ENCODE measurements at regions not wholly inside any gene's neighbourhood (a gene's known extent, or its start where the extent isn't known, plus 50 kb on each side); places are given as distances from the start of the nearest gene placed in this dataset.

DNA sequence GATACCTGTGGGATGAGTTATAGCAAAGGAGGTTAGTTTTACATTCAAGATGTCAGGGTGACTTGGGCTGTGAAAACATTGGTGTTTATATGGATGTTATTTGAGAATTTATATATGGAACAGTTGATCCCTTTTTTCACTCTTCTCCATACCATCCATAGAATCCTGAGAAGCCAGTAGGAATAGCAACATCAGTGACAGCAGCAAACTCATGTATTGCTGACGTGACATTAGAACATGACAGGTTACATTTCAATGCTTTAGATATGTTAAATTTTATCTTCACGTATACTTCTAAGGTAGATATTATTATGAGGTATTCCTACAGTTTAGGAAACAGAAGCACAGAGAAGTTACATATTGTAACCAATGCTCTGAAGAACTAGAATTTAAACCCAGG, 745.2 kb upstream of the GCFC2 start:
- Mint-ChIP-seq H3K27me3 (ENCODE audit: unreplicated experiment) (peaks cover 1% of the 10 kb centered on the region), H3K36me3 (ENCODE audit: unreplicated experiment) (no peaks in the 10 kb centered on the region), H3K4me1 (ENCODE audit: low read depth, unreplicated experiment) (no peaks in the 10 kb centered on the region), H3K9me3 (ENCODE audit: unreplicated experiment) (no peaks in the 10 kb centered on the region), H3K4me3 (ENCODE audit: unreplicated experiment) (no peak overlapping the region), H3K27ac (ENCODE audit: unreplicated experiment) (no peak overlapping the region)
- TF ChIP-seq, protein P1, sequence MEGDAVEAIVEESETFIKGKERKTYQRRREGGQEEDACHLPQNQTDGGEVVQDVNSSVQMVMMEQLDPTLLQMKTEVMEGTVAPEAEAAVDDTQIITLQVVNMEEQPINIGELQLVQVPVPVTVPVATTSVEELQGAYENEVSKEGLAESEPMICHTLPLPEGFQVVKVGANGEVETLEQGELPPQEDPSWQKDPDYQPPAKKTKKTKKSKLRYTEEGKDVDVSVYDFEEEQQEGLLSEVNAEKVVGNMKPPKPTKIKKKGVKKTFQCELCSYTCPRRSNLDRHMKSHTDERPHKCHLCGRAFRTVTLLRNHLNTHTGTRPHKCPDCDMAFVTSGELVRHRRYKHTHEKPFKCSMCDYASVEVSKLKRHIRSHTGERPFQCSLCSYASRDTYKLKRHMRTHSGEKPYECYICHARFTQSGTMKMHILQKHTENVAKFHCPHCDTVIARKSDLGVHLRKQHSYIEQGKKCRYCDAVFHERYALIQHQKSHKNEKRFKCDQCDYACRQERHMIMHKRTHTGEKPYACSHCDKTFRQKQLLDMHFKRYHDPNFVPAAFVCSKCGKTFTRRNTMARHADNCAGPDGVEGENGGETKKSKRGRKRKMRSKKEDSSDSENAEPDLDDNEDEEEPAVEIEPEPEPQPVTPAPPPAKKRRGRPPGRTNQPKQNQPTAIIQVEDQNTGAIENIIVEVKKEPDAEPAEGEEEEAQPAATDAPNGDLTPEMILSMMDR (IDR thresholded peaks at IDR 0.05; ENCODE audit: partially characterized antibody, unreplicated experiment): no peak
- no peak for DNase-seq

GRCh38 chr2:76450024-76450475, 739.3 kb upstream of the GCFC2 start:
- Mint-ChIP-seq H3K4me3 (ENCODE audit: unreplicated experiment) (no peak overlapping the region), H3K4me1 (ENCODE audit: low read depth, unreplicated experiment) (no peaks in the 10 kb centered on the region), H3K9me3 (ENCODE audit: unreplicated experiment) (no peaks in the 10 kb centered on the region), H3K27me3 (ENCODE audit: unreplicated experiment) (no peaks in the 10 kb centered on the region), H3K27ac (ENCODE audit: unreplicated experiment) (no peak overlapping the region), H3K36me3 (ENCODE audit: unreplicated experiment) (peaks cover 5% of the 10 kb centered on the region)
- DNase-seq: no peak
- TF ChIP-seq, protein P1 (IDR thresholded peaks at IDR 0.05; ENCODE audit: partially characterized antibody, unreplicated experiment): no peak

DNA sequence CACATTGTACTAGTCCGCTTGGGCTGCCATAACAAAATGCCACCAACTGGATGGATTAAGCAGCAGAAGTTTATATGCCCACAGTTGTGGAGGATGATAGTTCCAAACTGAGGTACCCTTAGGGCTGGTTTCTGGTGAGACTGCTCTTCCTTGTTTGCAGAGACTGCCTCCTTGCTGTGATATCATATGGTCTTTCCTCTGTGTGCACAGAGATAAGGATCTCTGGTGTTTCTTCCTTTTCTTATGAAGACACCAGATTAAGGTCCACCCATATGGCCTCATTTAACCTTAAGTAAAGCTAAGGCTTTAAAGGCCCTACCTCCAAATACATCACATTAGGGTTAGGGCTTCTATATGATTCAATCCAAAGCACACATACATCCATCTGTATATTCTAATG, 738.2 kb upstream of the GCFC2 start:
- Mint-ChIP-seq H3K4me3 (ENCODE audit: unreplicated experiment) (no peak overlapping the region), H3K27ac (ENCODE audit: unreplicated experiment) (no peak overlapping the region), H3K27me3 (ENCODE audit: unreplicated experiment) (no peaks in the 10 kb centered on the region), H3K36me3 (ENCODE audit: unreplicated experiment) (peaks cover 7% of the 10 kb centered on the region), H3K4me1 (ENCODE audit: low read depth, unreplicated experiment) (no peaks in the 10 kb centered on the region), H3K9me3 (ENCODE audit: unreplicated experiment) (no peaks in the 10 kb centered on the region)
- DNase-seq: no peak
- TF ChIP-seq, protein P1 (IDR thresholded peaks at IDR 0.05; ENCODE audit: partially characterized antibody, unreplicated experiment): no peak

GRCh38 chr2:76447294-76447693, 736.6 kb upstream of the GCFC2 start:
- TF ChIP-seq, protein P1 (IDR thresholded peaks at IDR 0.05; ENCODE audit: partially characterized antibody, unreplicated experiment): no peak
- Mint-ChIP-seq H3K9me3 (ENCODE audit: unreplicated experiment) (no peaks in the 10 kb centered on the region), H3K4me3 (ENCODE audit: unreplicated experiment) (no peak overlapping the region), H3K27ac (ENCODE audit: unreplicated experiment) (no peak overlapping the region), H3K36me3 (ENCODE audit: unreplicated experiment) (peaks cover 7% of the 10 kb centered on the region), H3K27me3 (ENCODE audit: unreplicated experiment) (no peaks in the 10 kb centered on the region), H3K4me1 (ENCODE audit: low read depth, unreplicated experiment) (no peaks in the 10 kb centered on the region)
- DNase-seq: no peak

DNA sequence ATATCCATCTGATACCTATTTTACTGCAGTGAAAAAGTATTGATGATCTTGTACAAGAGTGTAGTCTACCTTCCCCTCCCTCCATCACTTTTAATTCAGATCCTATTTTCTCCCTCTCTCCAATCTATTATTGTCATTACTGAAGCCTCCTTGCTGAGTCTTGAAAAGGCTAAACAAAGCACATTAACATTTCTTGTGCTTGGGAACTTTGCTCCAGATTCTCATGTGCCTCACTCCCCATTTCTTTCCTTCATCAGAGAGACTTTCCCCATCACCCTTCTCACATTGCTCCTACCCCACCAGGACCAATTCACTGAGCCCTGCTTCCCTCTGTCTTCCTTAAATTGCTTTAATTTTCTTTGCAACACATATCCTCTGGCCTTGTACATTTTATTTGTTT, 736.2 kb upstream of the GCFC2 start:
- Mint-ChIP-seq H3K9me3 (ENCODE audit: unreplicated experiment) (no peaks in the 10 kb centered on the region), H3K4me1 (ENCODE audit: low read depth, unreplicated experiment) (no peaks in the 10 kb centered on the region), H3K36me3 (ENCODE audit: unreplicated experiment) (peaks cover 7% of the 10 kb centered on the region), H3K4me3 (ENCODE audit: unreplicated experiment) (no peak overlapping the region), H3K27ac (ENCODE audit: unreplicated experiment) (no peak overlapping the region), H3K27me3 (ENCODE audit: unreplicated experiment) (no peaks in the 10 kb centered on the region)
- TF ChIP-seq, protein P1 (IDR thresholded peaks at IDR 0.05; ENCODE audit: partially characterized antibody, unreplicated experiment): no peak
- no peak for DNase-seq
